ENCODE measurements at regions not wholly inside any gene's neighbourhood (a gene's known extent, or its start where the extent isn't known, plus 50 kb on each side); places are given as distances from the start of the nearest gene placed in this dataset.
A peak's percentile ranks its signal among the peaks of the same experiment; 100 is the strongest.

- peaks cover 1 to 20% of the 10 kb centered on the region in 2 donors for H3K9me3 ChIP-seq (replicated peaks in 1 of 2; ENCODE audit: control insufficient read depth in 2 of 2, insufficient read depth in 1 of 2, low read depth in 1 of 2, low read length in 2 of 2)
- peak overlapping the region; percentile 97 for H2BK12ac ChIP-seq (ENCODE audit: low read length)
- peak overlapping the region; percentile 88 for H4K8ac ChIP-seq (ENCODE audit: low read depth, low read length)
- H3K9ac ChIP-seq (ENCODE audit: low read depth, low read length, poor library complexity): no peak overlapping the region
- no peak overlapping the region for H3K23ac ChIP-seq (ENCODE audit: low read depth, low read length, poor library complexity)
- H2AFZ ChIP-seq (ENCODE audit: low read length): peak overlapping the region; percentile 63
- no peak overlapping the region for H3K4me2 ChIP-seq (ENCODE audit: insufficient read depth, low read length, poor library complexity, severe bottlenecking)
- H4K91ac ChIP-seq (ENCODE audit: low read depth, low read length, poor library complexity): no peak overlapping the region
- H2BK5ac ChIP-seq (ENCODE audit: low read length): no peak overlapping the region
- WGBS, 2 donors (ENCODE audit: extremely low coverage in 2 of 2, insufficient read length in 2 of 2, insufficient replicate concordance in 1 of 2): no CpG with 5 or more reads among the region's 10 CpGs
- no peak overlapping the region for H2BK120ac ChIP-seq (ENCODE audit: low read depth, low read length)
- H3K4me1 ChIP-seq (ENCODE audit: control insufficient read depth in 2 of 2, insufficient read depth in 1 of 2, low read depth in 1 of 2, low read length in 2 of 2): peaks cover 7 to 8% of the 10 kb centered on the region in 2 donors
- no peak overlapping the region for H3K4me3 ChIP-seq (ENCODE audit: low read length in 2 of 2)
- H3K18ac ChIP-seq (ENCODE audit: low read length): peak overlapping the region; percentile 84
- H2AK5ac ChIP-seq (ENCODE audit: low read depth, low read length): peak overlapping the region; percentile 77
- no peaks in the 10 kb centered on the region for H3K36me3 ChIP-seq (replicated peaks in 1 of 2; ENCODE audit: control insufficient read depth in 2 of 2, insufficient read depth in 2 of 2, low read length in 2 of 2)
- H3K27me3 ChIP-seq (ENCODE audit: control insufficient read depth in 3 of 3, insufficient read depth in 3 of 3, low read depth in 1 of 3, low read length in 3 of 3): no peaks in the 10 kb centered on the region
- H3K4ac ChIP-seq (ENCODE audit: low read length): peak overlapping the region; percentile 13
- H3K79me1 ChIP-seq (ENCODE audit: low read depth, low read length): no peaks in the 10 kb centered on the region
- no peak overlapping the region for H3K27ac ChIP-seq (replicated peaks; ENCODE audit: low read length)
- no peak for DNase-seq (ENCODE audit: low spot score)
- peak overlapping the region; percentile 86 for H2BK15ac ChIP-seq (ENCODE audit: low read length)
- no peak overlapping the region for H3K14ac ChIP-seq (ENCODE audit: low read length)
Measured at GRCh38 chr2:20516646-20517341, 69.9 kb downstream of the RHOB start.

- WGBS, 2 donors (ENCODE audit: extremely low coverage in 2 of 2, insufficient read length in 2 of 2, insufficient replicate concordance in 1 of 2): no CpG with 5 or more reads among the region's 3 CpGs
- H3K27me3 ChIP-seq (ENCODE audit: control insufficient read depth in 3 of 3, insufficient read depth in 3 of 3, low read depth in 1 of 3, low read length in 3 of 3): no peaks in the 10 kb centered on the region
- no peak overlapping the region for H4K91ac ChIP-seq (ENCODE audit: low read depth, low read length, poor library complexity)
- H2BK12ac ChIP-seq (ENCODE audit: low read length): no peak overlapping the region
- no peak overlapping the region for H2AFZ ChIP-seq (ENCODE audit: low read length)
- no peak overlapping the region for H2BK120ac ChIP-seq (ENCODE audit: low read depth, low read length)
- no peak overlapping the region for H4K8ac ChIP-seq (ENCODE audit: low read depth, low read length)
- H3K14ac ChIP-seq (ENCODE audit: low read length): no peak overlapping the region
- H3K23ac ChIP-seq (ENCODE audit: low read depth, low read length, poor library complexity): no peak overlapping the region
- DNase-seq (ENCODE audit: low spot score): no peak
- no peak overlapping the region for H3K4me2 ChIP-seq (ENCODE audit: insufficient read depth, low read length, poor library complexity, severe bottlenecking)
- no peaks in the 10 kb centered on the region for H3K36me3 ChIP-seq (replicated peaks in 1 of 2; ENCODE audit: control insufficient read depth in 2 of 2, insufficient read depth in 2 of 2, low read length in 2 of 2)
- no peak overlapping the region for H3K4me3 ChIP-seq (ENCODE audit: low read length in 2 of 2)
- H3K4me1 ChIP-seq (ENCODE audit: control insufficient read depth in 2 of 2, insufficient read depth in 1 of 2, low read depth in 1 of 2, low read length in 2 of 2): peaks cover 5 to 8% of the 10 kb centered on the region in 2 donors
- H3K9me3 ChIP-seq (replicated peaks in 1 of 2; ENCODE audit: control insufficient read depth in 2 of 2, insufficient read depth in 1 of 2, low read depth in 1 of 2, low read length in 2 of 2): peaks cover 1 to 20% of the 10 kb centered on the region in 2 donors
- no peak overlapping the region for H3K27ac ChIP-seq (replicated peaks; ENCODE audit: low read length)
- no peak overlapping the region for H2AK5ac ChIP-seq (ENCODE audit: low read depth, low read length)
- H3K79me1 ChIP-seq (ENCODE audit: low read depth, low read length): no peaks in the 10 kb centered on the region
- H3K18ac ChIP-seq (ENCODE audit: low read length): no peak overlapping the region
- no peak overlapping the region for H3K4ac ChIP-seq (ENCODE audit: low read length)
- no peak overlapping the region for H2BK5ac ChIP-seq (ENCODE audit: low read length)
- no peak overlapping the region for H2BK15ac ChIP-seq (ENCODE audit: low read length)
- H3K9ac ChIP-seq (ENCODE audit: low read depth, low read length, poor library complexity): no peak overlapping the region
Measured at GRCh38 chr2:20519309-20519708, 72.4 kb downstream of the RHOB start.

GRCh38 chr2:20520128-20520527 is 73.3 kb downstream of the RHOB start:
- H3K4me1 ChIP-seq (ENCODE audit: control insufficient read depth in 2 of 2, insufficient read depth in 1 of 2, low read depth in 1 of 2, low read length in 2 of 2): peaks cover 13 to 16% of the 10 kb centered on the region in 2 donors
- no peak overlapping the region for H3K9ac ChIP-seq (ENCODE audit: low read depth, low read length, poor library complexity)
- H2BK5ac ChIP-seq (ENCODE audit: low read length): no peak overlapping the region
- no peak overlapping the region for H4K8ac ChIP-seq (ENCODE audit: low read depth, low read length)
- H3K4ac ChIP-seq (ENCODE audit: low read length): no peak overlapping the region
- H2AK5ac ChIP-seq (ENCODE audit: low read depth, low read length): peak overlapping the region; percentile 41
- no peak overlapping the region for H2BK120ac ChIP-seq (ENCODE audit: low read depth, low read length)
- no peaks in the 10 kb centered on the region for H3K36me3 ChIP-seq (replicated peaks in 1 of 2; ENCODE audit: control insufficient read depth in 2 of 2, insufficient read depth in 2 of 2, low read length in 2 of 2)
- no peak overlapping the region for H3K4me3 ChIP-seq (ENCODE audit: low read length in 2 of 2)
- H2BK12ac ChIP-seq (ENCODE audit: low read length): no peak overlapping the region
- no peak overlapping the region for H3K14ac ChIP-seq (ENCODE audit: low read length)
- no peak overlapping the region for H3K4me2 ChIP-seq (ENCODE audit: insufficient read depth, low read length, poor library complexity, severe bottlenecking)
- peak overlapping the region; percentile 50 for H2BK15ac ChIP-seq (ENCODE audit: low read length)
- H2AFZ ChIP-seq (ENCODE audit: low read length): no peak overlapping the region
- DNase-seq (ENCODE audit: low spot score): no peak
- H4K91ac ChIP-seq (ENCODE audit: low read depth, low read length, poor library complexity): no peak overlapping the region
- peaks cover 0 to 14% of the 10 kb centered on the region in 2 donors for H3K9me3 ChIP-seq (replicated peaks in 1 of 2; ENCODE audit: control insufficient read depth in 2 of 2, insufficient read depth in 1 of 2, low read depth in 1 of 2, low read length in 2 of 2)
- H3K23ac ChIP-seq (ENCODE audit: low read depth, low read length, poor library complexity): no peak overlapping the region
- no peak overlapping the region for H3K18ac ChIP-seq (ENCODE audit: low read length)
- no peak overlapping the region for H3K27ac ChIP-seq (replicated peaks; ENCODE audit: low read length)
- no peaks in the 10 kb centered on the region for H3K79me1 ChIP-seq (ENCODE audit: low read depth, low read length)
- no peaks in the 10 kb centered on the region for H3K27me3 ChIP-seq (ENCODE audit: control insufficient read depth in 3 of 3, insufficient read depth in 3 of 3, low read depth in 1 of 3, low read length in 3 of 3)
- WGBS, 2 donors (ENCODE audit: extremely low coverage in 2 of 2, insufficient read length in 2 of 2, insufficient replicate concordance in 1 of 2): no CpG with 5 or more reads among the region's 10 CpGs

- WGBS, 2 donors (ENCODE audit: extremely low coverage in 2 of 2, insufficient read length in 2 of 2, insufficient replicate concordance in 1 of 2): no CpG with 5 or more reads among the region's 4 CpGs
Measured at GRCh38 chr2:20521193-20521592, 74.3 kb downstream of the RHOB start.

More at GRCh38 chr2:20521193-20521592, 74.3 kb downstream of the RHOB start:
- Histone ChIP-seq H2AK5ac (ENCODE audit: low read depth, low read length) (no peak overlapping the region), H3K4me3 (ENCODE audit: low read length in 2 of 2) (no peak overlapping the region), H2BK12ac (ENCODE audit: low read length) (no peak overlapping the region), H3K27me3 (ENCODE audit: control insufficient read depth in 3 of 3, insufficient read depth in 3 of 3, low read depth in 1 of 3, low read length in 3 of 3) (no peaks in the 10 kb centered on the region), H3K9me3 (replicated peaks in 1 of 2; ENCODE audit: control insufficient read depth in 2 of 2, insufficient read depth in 1 of 2, low read depth in 1 of 2, low read length in 2 of 2) (peaks cover 0 to 4% of the 10 kb centered on the region in 2 donors), H3K79me1 (ENCODE audit: low read depth, low read length) (no peaks in the 10 kb centered on the region), H2AFZ (ENCODE audit: low read length) (no peak overlapping the region), H3K14ac (ENCODE audit: low read length) (no peak overlapping the region), H4K8ac (ENCODE audit: low read depth, low read length) (no peak overlapping the region), H3K4me2 (ENCODE audit: insufficient read depth, low read length, poor library complexity, severe bottlenecking) (no peak overlapping the region), H3K18ac (ENCODE audit: low read length) (no peak overlapping the region), H2BK15ac (ENCODE audit: low read length) (no peak overlapping the region), H3K4me1 (ENCODE audit: control insufficient read depth in 2 of 2, insufficient read depth in 1 of 2, low read depth in 1 of 2, low read length in 2 of 2) (peaks cover 17 to 20% of the 10 kb centered on the region in 2 donors), H2BK120ac (ENCODE audit: low read depth, low read length) (no peak overlapping the region), H3K9ac (ENCODE audit: low read depth, low read length, poor library complexity) (no peak overlapping the region), H2BK5ac (ENCODE audit: low read length) (no peak overlapping the region), H3K36me3 (replicated peaks in 1 of 2; ENCODE audit: control insufficient read depth in 2 of 2, insufficient read depth in 2 of 2, low read length in 2 of 2) (no peaks in the 10 kb centered on the region), H3K27ac (replicated peaks; ENCODE audit: low read length) (no peak overlapping the region), H3K4ac (ENCODE audit: low read length) (no peak overlapping the region), H4K91ac (ENCODE audit: low read depth, low read length, poor library complexity) (no peak overlapping the region), H3K23ac (ENCODE audit: low read depth, low read length, poor library complexity) (no peak overlapping the region)
- DNase-seq (ENCODE audit: low spot score): no peak

Measured in neuronal stem cell (in vitro differentiated cells).